Tibial nerve (tissue), 4 donors: ENCODE measurements at regions not wholly inside any gene's neighbourhood (a gene's known extent, or its start where the extent isn't known, plus 50 kb on each side); places are given as distances from the start of the nearest gene placed in this dataset.

Experiments
- DNase-seq, 2 donors: peaks; one replicate each; pipeline ENCODE4 v3.0.0-alpha.2; 2019; ENCODE audit warnings: low spot score in 2 of 2
- H3K27ac ChIP-seq, 4 donors: fragments of 200-600 bp; sonication (generic) in 3 of 4; one replicate each; pipeline ENCODE4 v1.5.1; 2017 to 2019; ENCODE audit warnings: mild to moderate bottlenecking in 1 of 4
- H3K27me3 ChIP-seq, 2 donors: fragments of 200-600 bp; sonication (generic) in 1 of 2; one replicate each; pipeline versions ENCODE4 v1.5.1 to v1.6.0; 2017 to 2019
- H3K36me3 ChIP-seq, 3 donors: fragments of 200-600 bp; sonication (generic); one replicate each; pipeline ENCODE4 v1.5.1; 2018 to 2019
- H3K4me1 ChIP-seq, 4 donors: fragments of 200-600 bp; sonication (generic) in 3 of 4; one replicate each; pipeline ENCODE4 v1.5.1; 2017 to 2019
- H3K4me3 ChIP-seq, 4 donors: fragments of 200-600 bp; sonication (generic) in 3 of 4; one replicate each; pipeline ENCODE4 v1.5.1; 2017 to 2019; ENCODE audit warnings: mild to moderate bottlenecking in 1 of 4, moderate library complexity in 1 of 4
- H3K9me3 ChIP-seq, 4 donors: fragments of 200-600 bp; sonication (generic) in 3 of 4; one replicate each; pipeline ENCODE4 v1.5.1; 2017 to 2019
- CTCF ChIP-seq, 5 experiments: fragments of 200-600 bp in 3 of 5; fragments of 450-650 bp in 2 of 5; sonication (generic) in 3 of 5; IDR thresholded peaks; one replicate each; pipeline ENCODE4 v1.5.1; 2016 to 2019; ENCODE audit warnings: antibody characterized with exemption in 5 of 5, mild to moderate bottlenecking in 3 of 5, moderate library complexity in 2 of 5
- EP300 ChIP-seq, 2 donors: sonication (generic); formaldehyde crosslinking; IDR thresholded peaks; one replicate each; pipeline ENCODE4 v1.6.1; 2017; ENCODE audit warnings: antibody characterized with exemption in 2 of 2, mild to moderate bottlenecking in 1 of 2
- POLR2A ChIP-seq, 2 donors: fragments of 450-650 bp; IDR thresholded peaks; one replicate each; pipeline ENCODE4 v1.6.1; 2017; ENCODE audit warnings: antibody characterized with exemption in 2 of 2, mild to moderate bottlenecking in 2 of 2, moderate library complexity in 2 of 2
- WGBS, 2 donors: methylation state at CpG; one replicate each; pipeline ENCODE4 v1.1.5; 2018; 5-methylcytosine and 5-hydroxymethylcytosine counted together

GRCh38 chr7:125383324-125383723 lies 453.7 kb upstream of the POT1 start:
- Histone ChIP-seq H3K4me3 (no peak overlapping the region), H3K9me3 (peaks cover 0 to 8% (median 4%) of the 10 kb centered on the region in 4 donors), H3K27ac (no peak overlapping the region), H3K36me3 (no peaks in the 10 kb centered on the region), H3K4me1 (no peaks in the 10 kb centered on the region), H3K27me3 (no peaks in the 10 kb centered on the region)
- 22 to 41% methylated on average over 2 of the region's 2 CpGs for WGBS, 2 donors
- no peak for DNase-seq
- TF ChIP-seq CTCF (IDR thresholded peaks at IDR 0.05) (no peak), POLR2A (IDR thresholded peaks at IDR 0.05) (no peak), EP300 (IDR thresholded peaks at IDR 0.05) (no peak)

- Histone ChIP-seq H3K36me3 (no peaks in the 10 kb centered on the region), H3K9me3 (peaks cover 0 to 8% (median 4%) of the 10 kb centered on the region in 4 donors), H3K27me3 (no peaks in the 10 kb centered on the region), H3K27ac (no peak overlapping the region), H3K4me1 (no peaks in the 10 kb centered on the region), H3K4me3 (no peak overlapping the region)
- no peak for DNase-seq
- TF ChIP-seq POLR2A (IDR thresholded peaks at IDR 0.05) (no peak), EP300 (IDR thresholded peaks at IDR 0.05) (no peak)
- 89 to 92% methylated on average over 1 of the region's 1 CpG for WGBS, 2 donors
Measured at GRCh38 chr7:125382401-125382800, 452.8 kb upstream of the POT1 start.

GRCh38 chr7:125375942-125376341 lies 446.3 kb upstream of the POT1 start:
- no peak for DNase-seq
- H3K9me3 ChIP-seq, result no peaks in the 10 kb centered on the region
- 23 to 25% methylated on average over 3 of the region's 3 CpGs for WGBS, 2 donors
- H3K4me1 ChIP-seq, result no peaks in the 10 kb centered on the region
- no peaks in the 10 kb centered on the region for H3K27me3 ChIP-seq
- H3K27ac ChIP-seq, result no peak overlapping the region
- no peaks in the 10 kb centered on the region for H3K36me3 ChIP-seq
- no peak overlapping the region for H3K4me3 ChIP-seq
- TF ChIP-seq POLR2A (IDR thresholded peaks at IDR 0.05) (no peak), CTCF (IDR thresholded peaks at IDR 0.05) (no peak), EP300 (IDR thresholded peaks at IDR 0.05) (no peak)

GRCh38 chr7:125370502-125370901 lies 440.9 kb upstream of the POT1 start:
- Histone ChIP-seq H3K36me3 (no peaks in the 10 kb centered on the region), H3K27ac (no peak overlapping the region), H3K4me1 (no peaks in the 10 kb centered on the region), H3K4me3 (no peak overlapping the region), H3K9me3 (no peaks in the 10 kb centered on the region), H3K27me3 (no peaks in the 10 kb centered on the region)
- TF ChIP-seq EP300 (IDR thresholded peaks at IDR 0.05) (no peak), POLR2A (IDR thresholded peaks at IDR 0.05) (no peak), CTCF (IDR thresholded peaks at IDR 0.05) (no peak)
- no peak for DNase-seq
- whole genome bisulfite sequencing, 2 donors, result 66 to 75% methylated on average over 2 of the region's 2 CpGs

GRCh38 chr7:125363873-125364272 lies 434.2 kb upstream of the POT1 start:
- Histone ChIP-seq H3K9me3 (peaks cover 0 to 5% (median 0%) of the 10 kb centered on the region in 4 donors), H3K4me3 (no peak overlapping the region), H3K4me1 (no peaks in the 10 kb centered on the region), H3K27me3 (no peaks in the 10 kb centered on the region), H3K36me3 (no peaks in the 10 kb centered on the region), H3K27ac (no peak overlapping the region)
- DNase-seq, result no peak
- 52 to 55% methylated on average over 4 of the region's 4 CpGs for WGBS, 2 donors
- no peak for TF ChIP-seq EP300 (IDR thresholded peaks at IDR 0.05)
- no peak for TF ChIP-seq CTCF (IDR thresholded peaks at IDR 0.05)
- TF ChIP-seq POLR2A (IDR thresholded peaks at IDR 0.05), result no peak
